ENCODE measurements at regions not wholly inside any gene's neighbourhood (a gene's known extent, or its start where the extent isn't known, plus 50 kb on each side); places are given as distances from the start of the nearest gene placed in this dataset.

- H3K9ac ChIP-seq (ENCODE audit: insufficient read depth in 1 of 2, low read depth in 2 of 2, low read length in 2 of 2) = no peak overlapping the region
- no peak for DNase-seq (ENCODE audit: extremely low read depth in 1 of 4, low spot score in 3 of 4)
- H3K9me1 ChIP-seq (ENCODE audit: control insufficient read depth, insufficient read depth, low read length) = no peaks in the 10 kb centered on the region
- H3K4me3 ChIP-seq = no peak overlapping the region
- H3K4me2 ChIP-seq (ENCODE audit: insufficient read depth, low read length) = no peak overlapping the region
- intact Hi-C loops (cut with micrococcal nuclease) (no loop called here), in situ Hi-C loops (cut with MboI) (no loop called here)
- peaks cover 0 to 2% of the 10 kb centered on the region in 2 experiments; a peak in 1 of 5 replicates for H3K4me1 ChIP-seq (replicated peaks in 1 of 2; ENCODE audit: control insufficient read depth in 2 of 2, insufficient read depth in 2 of 2, low read length in 2 of 2)
- H3K9me3 ChIP-seq (replicated peaks; ENCODE audit: control insufficient read depth, insufficient read depth, low read depth, low read length) = no peaks in the 10 kb centered on the region
- peaks cover 16 to 50% of the 10 kb centered on the region in 2 experiments; a peak in 4 of 5 replicates for H3K27me3 ChIP-seq (ENCODE audit: control insufficient read depth in 2 of 2, insufficient read depth in 2 of 2, low read length in 2 of 2)
- no peaks in the 10 kb centered on the region for H3K79me2 ChIP-seq (ENCODE audit: control insufficient read depth, insufficient read depth, low read length)
- H3K27ac ChIP-seq (ENCODE audit: extremely low read depth, low read depth, low read length) = no peak overlapping the region
- no peaks in the 10 kb centered on the region for H4K20me1 ChIP-seq (replicated peaks; ENCODE audit: control insufficient read depth, insufficient read depth, low read length)
- no peak overlapping the region for H2AFZ ChIP-seq (ENCODE audit: low read depth, low read length)
- no peaks in the 10 kb centered on the region for H3K36me3 ChIP-seq (ENCODE audit: control insufficient read depth, insufficient read depth, low read length)
- BruUV-seq (replicated peaks) = no TSS peak
- ChIA-PET CTCF (ENCODE audit: low intra/inter-chr PET ratio) (no interaction called here), POLR2A (interaction anchor here (0.6 kb wide), 1 partner anchor 193 kb away, joined by 3 read pairs; no protein-coding TSS in a partner anchor)
- 0% methylated on average over 14 of the region's 17 CpGs for WGBS (ENCODE audit: insufficient coverage, low coverage, missing lambda C conversion rate)
- no peak for FAIRE-seq
- no peak for TF ChIP-seq ZNF785 (CRISPR knock-in tag; IDR thresholded peaks at IDR 0.05)
- TF ChIP-seq ZNF354B (CRISPR knock-in tag; IDR thresholded peaks at IDR 0.05) = no peak
- no peak for TF ChIP-seq RNF219 (CRISPR knock-in tag; IDR thresholded peaks at IDR 0.05)
- TF ChIP-seq TAF7 (tag; IDR thresholded peaks at IDR 0.05) = no peak
- no peak for TF ChIP-seq SMAD4 (CRISPR knock-in tag; conservative IDR thresholded peaks at IDR 0.05)
- TF ChIP-seq NR3C1 (CRISPR knock-in tag; IDR thresholded peaks at IDR 0.05) = no peak
- TF ChIP-seq MIER1 (IDR thresholded peaks at IDR 0.05; ENCODE audit: low read depth) = no peak
- TF ChIP-seq ZNF212 (CRISPR knock-in tag; IDR thresholded peaks at IDR 0.05) = no peak
- no peak for TF ChIP-seq RBM14 (IDR thresholded peaks at IDR 0.05; ENCODE audit: borderline replicate concordance, insufficient read depth, low read depth, low read length)
- no peak for TF ChIP-seq ARID2 (IDR thresholded peaks at IDR 0.05)
- no peak for TF ChIP-seq BRF2 (IDR thresholded peaks at IDR 0.05; ENCODE audit: borderline replicate concordance, insufficient read depth, insufficient read length)
- no peak for TF ChIP-seq MXI1 (IDR thresholded peaks at IDR 0.05; ENCODE audit: low read depth, low read length)
- no peak for TF ChIP-seq MCM5 (IDR thresholded peaks at IDR 0.05; ENCODE audit: low read depth)
- TF ChIP-seq TFAM (CRISPR knock-in tag; conservative IDR thresholded peaks at IDR 0.05) = no peak
- no peak for ATAC-seq
These were observed 160.7 kb upstream of the HDAC4 start for GRCh38 chr2:239561446-239562001.
